H9 (cell line): ENCODE measurements at regions not wholly inside any gene's neighbourhood (a gene's known extent, or its start where the extent isn't known, plus 50 kb on each side); places are given as distances from the start of the nearest gene placed in this dataset.

Source experiments
- DNase-seq: peaks from one replicate; pipeline ENCODE4 v3.0.0-alpha.2; 2017
- H2AFZ ChIP-seq: one replicate; pipeline ENCODE4 v1.6.1; 2013; ENCODE audit warnings: mild to moderate bottlenecking, low read length, control low read depth, moderate library complexity
- H2AK5ac ChIP-seq: 2 replicates; pipeline ENCODE4 v1.6.1; 2013; ENCODE audit warnings: low read length, control low read depth, mixed read lengths; ENCODE audit not compliant: insufficient read length
- H2BK120ac ChIP-seq: one replicate; pipeline ENCODE4 v1.6.1; 2013; ENCODE audit warnings: low read depth, mild to moderate bottlenecking, low read length, control low read depth, inconsistent platforms; ENCODE audit not compliant: poor library complexity, severe bottlenecking
- H2BK12ac ChIP-seq: 2 replicates; pipeline ENCODE4 v1.6.1; 2013; ENCODE audit warnings: low read length, control low read depth, mixed read lengths, low read depth; ENCODE audit not compliant: insufficient read length
- H2BK15ac ChIP-seq: 2 replicates; pipeline ENCODE4 v1.6.1; 2013; ENCODE audit warnings: low read depth, low read length, control low read depth
- H2BK20ac ChIP-seq: one replicate; pipeline ENCODE4 v1.6.1; 2013; ENCODE audit warnings: low read depth, mild to moderate bottlenecking, low read length, control low read depth, inconsistent platforms; ENCODE audit not compliant: poor library complexity, severe bottlenecking
- H2BK5ac ChIP-seq: 2 replicates; pipeline ENCODE4 v1.6.1; 2013; ENCODE audit warnings: low read length, control low read depth, mixed read lengths; ENCODE audit not compliant: insufficient read length
- H3K14ac ChIP-seq: 2 replicates; pipeline ENCODE4 v1.6.1; 2013; ENCODE audit warnings: low read length, control low read depth; ENCODE audit not compliant: insufficient read depth
- H3K18ac ChIP-seq: 2 replicates; pipeline ENCODE4 v1.6.1; 2013; ENCODE audit warnings: low read depth, mild to moderate bottlenecking, mixed read lengths, low read length, control low read depth; ENCODE audit not compliant: insufficient read length
- H3K23ac ChIP-seq: 2 replicates; pipeline ENCODE4 v1.6.1; 2013; ENCODE audit warnings: low read length, control low read depth, mixed read lengths, low read depth; ENCODE audit not compliant: insufficient read length
- H3K23me2 ChIP-seq: 2 replicates; pipeline ENCODE4 v1.6.1; 2013; ENCODE audit warnings: low read depth, mild to moderate bottlenecking, mixed read lengths, low read length, control low read depth; ENCODE audit not compliant: insufficient read length, poor library complexity, severe bottlenecking
- H3K27ac ChIP-seq: 2 replicates; pipeline ENCODE4 v1.5.1; 2013; ENCODE audit warnings: low read length, control low read depth, mixed read lengths, low read depth; ENCODE audit not compliant: insufficient read length
- H3K27me3 ChIP-seq: 2 replicates; pipeline ENCODE4 v1.6.1; 2013; ENCODE audit warnings: low read length, control low read depth, inconsistent platforms; ENCODE audit not compliant: insufficient read depth
- H3K4ac ChIP-seq: 2 replicates; pipeline ENCODE4 v1.6.1; 2013; ENCODE audit warnings: low read depth, mild to moderate bottlenecking, control low read depth, inconsistent platforms, low read length, moderate library complexity
- H3K4me1 ChIP-seq: 2 replicates; pipeline ENCODE4 v1.6.1; 2013; ENCODE audit warnings: low read length, control low read depth, inconsistent platforms; ENCODE audit not compliant: insufficient read depth
- H3K4me2 ChIP-seq: 2 replicates; pipeline ENCODE4 v1.6.1; 2013; ENCODE audit warnings: low read length, control low read depth, mixed read lengths; ENCODE audit not compliant: insufficient read length, insufficient read depth
- H3K56ac ChIP-seq: 2 replicates; pipeline ENCODE4 v1.6.1; 2013; ENCODE audit warnings: low read depth, mild to moderate bottlenecking, mixed read lengths, low read length, control low read depth; ENCODE audit not compliant: insufficient read length
- H3K79me1 ChIP-seq: 2 replicates; pipeline ENCODE4 v1.6.1; 2013; ENCODE audit warnings: low read depth, mild to moderate bottlenecking, moderate library complexity, low read length, control low read depth, inconsistent platforms; ENCODE audit not compliant: insufficient read depth, poor library complexity, severe bottlenecking
- H3K79me2 ChIP-seq: 2 replicates; pipeline ENCODE4 v1.6.1; 2013; ENCODE audit warnings: low read length, control low read depth, inconsistent platforms; ENCODE audit not compliant: insufficient read depth
- H3K9ac ChIP-seq: 2 replicates; pipeline ENCODE4 v1.6.1; 2013; ENCODE audit warnings: low read length, control low read depth, mixed read lengths; ENCODE audit not compliant: insufficient read length; ENCODE audit errors: extremely low read depth
- H3K9me3 ChIP-seq: one replicate; pipeline ENCODE4 v1.6.1; 2013; ENCODE audit warnings: low read depth, low read length, inconsistent platforms; ENCODE audit not compliant: control insufficient read depth
- H3T11ph ChIP-seq: one replicate; pipeline ENCODE4 v1.6.1; 2013; ENCODE audit warnings: mild to moderate bottlenecking, low read length, control low read depth, inconsistent platforms
- H4K20me1 ChIP-seq: one replicate; pipeline ENCODE4 v1.6.1; 2013; ENCODE audit not compliant: control insufficient read depth, insufficient read length, insufficient read depth
- H4K5ac ChIP-seq: 2 replicates; pipeline ENCODE4 v1.6.1; 2013; ENCODE audit warnings: low read depth, mild to moderate bottlenecking, mixed read lengths, low read length, control low read depth; ENCODE audit not compliant: insufficient read length
- H4K8ac ChIP-seq: replicated peaks from 2 replicates; pipeline ENCODE4 v1.6.1; 2013; ENCODE audit warnings: low read length, control low read depth, mixed read lengths, low read depth; ENCODE audit not compliant: insufficient read length
- H4K91ac ChIP-seq: 2 replicates; pipeline ENCODE4 v1.6.1; 2013; ENCODE audit warnings: low read depth, mild to moderate bottlenecking, moderate library complexity, mixed read lengths, low read length, control low read depth; ENCODE audit not compliant: insufficient read length
- H3K27ac Mint-ChIP-seq, 3 experiments: 2 replicates in 2 of 3; 3 replicates in 1 of 3; pipeline ENCODE4 v1.8.0; 2020 to 2021; ENCODE audit warnings: mixed read lengths in 3 of 3, mild to moderate bottlenecking in 1 of 3, moderate library complexity in 1 of 3
- H3K27me3 Mint-ChIP-seq: 2 replicates; pipeline ENCODE4 v1.8.0; 2021; ENCODE audit warnings: low read depth, mild to moderate bottlenecking, moderate library complexity, mixed read lengths
- H3K36me3 Mint-ChIP-seq, 3 experiments: 2 replicates in 2 of 3; 3 replicates in 1 of 3; pipeline ENCODE4 v1.8.0; 2020 to 2021; ENCODE audit warnings: low read depth in 3 of 3, mixed read lengths in 3 of 3; ENCODE audit not compliant: insufficient read depth in 1 of 3
- H3K4me1 Mint-ChIP-seq, 2 experiments: 2 replicates each; pipeline ENCODE4 v1.8.0; 2020; ENCODE audit warnings: mixed read lengths in 2 of 2
- H3K4me3 Mint-ChIP-seq, 2 experiments: 2 replicates in 1 of 2; 3 replicates in 1 of 2; pipeline ENCODE4 v1.8.0; 2020 to 2021; ENCODE audit warnings: mild to moderate bottlenecking in 2 of 2, mixed read lengths in 2 of 2, moderate library complexity in 1 of 2
- H3K9me3 Mint-ChIP-seq, 2 experiments: 2 replicates in 1 of 2; 3 replicates in 1 of 2; pipeline ENCODE4 v1.8.0; 2020; ENCODE audit warnings: mild to moderate bottlenecking in 2 of 2, mixed read lengths in 2 of 2, moderate library complexity in 1 of 2
- CTCF ChIP-seq: fragments of 200-600 bp; sonication (generic); conservative IDR thresholded peaks from 3 replicates; pipeline ENCODE4 v1.8.0; 2021; ENCODE audit warnings: antibody characterized with exemption, mild to moderate bottlenecking
- WGBS: extraction: QIAGEN DNeasy Blood & Tissue Kit; methylation state at CpG from one replicate; pipeline ENCODE4 v1.1.7; 2013; ENCODE audit warnings: missing lambda C conversion rate, low lambda C conversion rate, mixed read lengths; ENCODE audit not compliant: insufficient read length; ENCODE audit errors: extremely low coverage; 5-methylcytosine and 5-hydroxymethylcytosine counted together

- Histone ChIP-seq H2BK15ac (no peak overlapping the region), H3K79me2 (no peaks in the 10 kb centered on the region), H3K4me1 (no peaks in the 10 kb centered on the region), H4K20me1 (no peaks in the 10 kb centered on the region), H3K23ac (no peak overlapping the region), H3K4ac (no peak overlapping the region), H3K4me2 (no peak overlapping the region), H2BK5ac (no peak overlapping the region), H3K27me3 (no peaks in the 10 kb centered on the region), H4K8ac (no peak overlapping the region), H2BK12ac (no peak overlapping the region), H4K5ac (no peak overlapping the region), H3T11ph (no peak overlapping the region), H3K27ac (no peak overlapping the region), H2AK5ac (no peak overlapping the region), H3K18ac (no peak overlapping the region), H2BK20ac (no peak overlapping the region), H2AFZ (no peak overlapping the region), H4K91ac (no peak overlapping the region), H3K9me3 (no peaks in the 10 kb centered on the region), H3K9ac (no peak overlapping the region), H2BK120ac (no peak overlapping the region), H3K56ac (no peak overlapping the region), H3K79me1 (no peaks in the 10 kb centered on the region), H3K14ac (no peak overlapping the region), H3K23me2 (no peaks in the 10 kb centered on the region)
- TF ChIP-seq CTCF: no peak
- Mint-ChIP-seq H3K36me3 (no peaks in the 10 kb centered on the region), H3K4me1 (no peaks in the 10 kb centered on the region), H3K9me3 (no peaks in the 10 kb centered on the region), H3K27ac (no peak overlapping the region), H3K4me3 (no peak overlapping the region), H3K27me3 (peaks cover 8% of the 10 kb centered on the region)
- WGBS: no CpG with 5 or more reads among the region's 7 CpGs
- DNase-seq: no peak
These were observed 149.9 kb upstream of the TWIST2 start for GRCh38 chr2:238698072-238698352.
